Effector memory CD8-positive, alpha-beta T cell (primary cell): ENCODE measurements at regions not wholly inside any gene's neighbourhood (a gene's known extent, or its start where the extent isn't known, plus 50 kb on each side); places are given as distances from the start of the nearest gene placed in this dataset.

Source experiments
- ATAC-seq: fragments of 150-1000 bp; cut with Tn5 transposase; replicated peaks from 2 replicates; pipeline ENCODE4 v1.10.0; 2021; ENCODE audit warnings: mild to moderate bottlenecking, moderate library complexity
- DNase-seq, 3 experiments: peaks; one replicate each; pipeline ENCODE4 v3.0.0; 2021
- H3K27ac Mint-ChIP-seq, 2 donors: one replicate each; pipeline ENCODE4 v1.8.0; 2022; ENCODE audit warnings: mild to moderate bottlenecking in 2 of 2, mixed read lengths in 2 of 2, moderate library complexity in 2 of 2
- H3K27me3 Mint-ChIP-seq, 2 donors: one replicate each; pipeline ENCODE4 v1.8.0; 2022; ENCODE audit warnings: mixed read lengths in 2 of 2
- H3K36me3 Mint-ChIP-seq: one replicate; pipeline ENCODE4 v1.8.0; 2022; ENCODE audit warnings: mild to moderate bottlenecking, moderate library complexity, mixed read lengths; ENCODE audit not compliant: insufficient read depth
- H3K4me1 Mint-ChIP-seq, 2 donors: one replicate each; pipeline ENCODE4 v1.8.0; 2022; ENCODE audit warnings: low read depth in 2 of 2, mixed read lengths in 2 of 2
- H3K4me3 Mint-ChIP-seq, 2 donors: one replicate each; pipeline ENCODE4 v1.8.0; 2022; ENCODE audit warnings: mild to moderate bottlenecking in 2 of 2, mixed read lengths in 2 of 2, moderate library complexity in 2 of 2
- H3K9me3 Mint-ChIP-seq, 2 donors: one replicate each; pipeline ENCODE4 v1.8.0; 2022; ENCODE audit warnings: mixed read lengths in 2 of 2

GRCh38 chr3:118466795-118467330, 567.8 kb downstream of the IGSF11 start:
- Mint-ChIP-seq H3K27ac (no peak overlapping the region), H3K4me1 (no peaks in the 10 kb centered on the region), H3K27me3 (no peaks in the 10 kb centered on the region), H3K36me3 (no peaks in the 10 kb centered on the region), H3K4me3 (no peak overlapping the region), H3K9me3 (peaks cover 1 to 9% of the 10 kb centered on the region in 2 donors)
- ATAC-seq, result no peak
- no peak for DNase-seq

- no peak for DNase-seq
- H3K9me3 Mint-ChIP-seq, result peaks cover 8 to 10% of the 10 kb centered on the region in 2 donors
- ATAC-seq, result no peak
- H3K4me1 Mint-ChIP-seq, result no peaks in the 10 kb centered on the region
- H3K27ac Mint-ChIP-seq, result no peak overlapping the region
- H3K4me3 Mint-ChIP-seq, result no peak overlapping the region
- H3K36me3 Mint-ChIP-seq, result no peaks in the 10 kb centered on the region
- no peaks in the 10 kb centered on the region for H3K27me3 Mint-ChIP-seq
These were observed 565.8 kb downstream of the IGSF11 start for GRCh38 chr3:118468801-118469200.

GRCh38 chr3:118472586-118472985, 562.1 kb downstream of the IGSF11 start:
- no peak overlapping the region for H3K4me3 Mint-ChIP-seq
- H3K9me3 Mint-ChIP-seq, result peaks cover 8 to 10% of the 10 kb centered on the region in 2 donors
- DNase-seq (no peak), ATAC-seq (no peak)
- H3K36me3 Mint-ChIP-seq, result no peaks in the 10 kb centered on the region
- H3K27ac Mint-ChIP-seq, result no peak overlapping the region
- H3K27me3 Mint-ChIP-seq, result no peaks in the 10 kb centered on the region
- no peaks in the 10 kb centered on the region for H3K4me1 Mint-ChIP-seq

GRCh38 chr3:118473343-118473742, 561.3 kb downstream of the IGSF11 start:
- Mint-ChIP-seq H3K4me3 (no peak overlapping the region), H3K4me1 (no peaks in the 10 kb centered on the region), H3K27ac (no peak overlapping the region), H3K36me3 (no peaks in the 10 kb centered on the region), H3K27me3 (no peaks in the 10 kb centered on the region), H3K9me3 (peaks cover 8 to 10% of the 10 kb centered on the region in 2 donors)
- ATAC-seq, result no peak
- no peak for DNase-seq

- no peak for DNase-seq
- no peaks in the 10 kb centered on the region for H3K27me3 Mint-ChIP-seq
- peaks cover 0 to 10% of the 10 kb centered on the region in 2 donors for H3K9me3 Mint-ChIP-seq
- no peaks in the 10 kb centered on the region for H3K4me1 Mint-ChIP-seq
- H3K36me3 Mint-ChIP-seq, result no peaks in the 10 kb centered on the region
- H3K4me3 Mint-ChIP-seq, result no peak overlapping the region
- no peak for ATAC-seq
- H3K27ac Mint-ChIP-seq, result no peak overlapping the region
These were observed 557.6 kb downstream of the IGSF11 start for GRCh38 chr3:118476885-118477618.

- DNase-seq (no peak), ATAC-seq (no peak)
- Mint-ChIP-seq H3K9me3 (peaks cover 0 to 8% of the 10 kb centered on the region in 2 donors), H3K4me3 (no peak overlapping the region), H3K4me1 (no peaks in the 10 kb centered on the region), H3K27ac (no peak overlapping the region), H3K36me3 (no peaks in the 10 kb centered on the region), H3K27me3 (no peaks in the 10 kb centered on the region)
These were observed 556.9 kb downstream of the IGSF11 start for GRCh38 chr3:118477768-118478167.

GRCh38 chr3:118478706-118479276, 555.9 kb downstream of the IGSF11 start:
- DNase-seq (no peak), ATAC-seq (no peak)
- no peak overlapping the region for H3K27ac Mint-ChIP-seq
- H3K4me3 Mint-ChIP-seq, result no peak overlapping the region
- no peaks in the 10 kb centered on the region for H3K36me3 Mint-ChIP-seq
- peaks cover 0 to 5% of the 10 kb centered on the region in 2 donors for H3K9me3 Mint-ChIP-seq
- no peaks in the 10 kb centered on the region for H3K27me3 Mint-ChIP-seq
- H3K4me1 Mint-ChIP-seq, result no peaks in the 10 kb centered on the region

- Mint-ChIP-seq H3K27ac (no peak overlapping the region), H3K4me3 (no peak overlapping the region), H3K36me3 (no peaks in the 10 kb centered on the region), H3K9me3 (peaks cover 0 to 3% of the 10 kb centered on the region in 2 donors), H3K4me1 (no peaks in the 10 kb centered on the region), H3K27me3 (no peaks in the 10 kb centered on the region)
- ATAC-seq (no peak), DNase-seq (no peak)
These were observed 555.3 kb downstream of the IGSF11 start for GRCh38 chr3:118479376-118479775.

- H3K4me3 Mint-ChIP-seq, result no peak overlapping the region
- no peak for DNase-seq
- peaks cover 0 to 3% of the 10 kb centered on the region in 2 donors for H3K9me3 Mint-ChIP-seq
- no peaks in the 10 kb centered on the region for H3K4me1 Mint-ChIP-seq
- H3K36me3 Mint-ChIP-seq, result no peaks in the 10 kb centered on the region
- no peaks in the 10 kb centered on the region for H3K27me3 Mint-ChIP-seq
- no peak for ATAC-seq
- no peak overlapping the region for H3K27ac Mint-ChIP-seq
These were observed 554.4 kb downstream of the IGSF11 start for GRCh38 chr3:118480101-118480860.

GRCh38 chr3:118485693-118486092, 549.0 kb downstream of the IGSF11 start:
- Mint-ChIP-seq H3K4me1 (no peaks in the 10 kb centered on the region), H3K27me3 (no peaks in the 10 kb centered on the region), H3K27ac (no peak overlapping the region), H3K36me3 (no peaks in the 10 kb centered on the region), H3K9me3 (peaks cover 10 to 33% of the 10 kb centered on the region in 2 donors), H3K4me3 (no peak overlapping the region)
- DNase-seq (no peak), ATAC-seq (no peak)

- no peak overlapping the region for H3K27ac Mint-ChIP-seq
- no peak for DNase-seq
- no peaks in the 10 kb centered on the region for H3K27me3 Mint-ChIP-seq
These were observed 546.9 kb downstream of the IGSF11 start for GRCh38 chr3:118487734-118488133.

GRCh38 chr3:118488732-118489131, 545.9 kb downstream of the IGSF11 start:
- Mint-ChIP-seq H3K4me3 (no peak overlapping the region), H3K9me3 (peaks cover 6 to 35% of the 10 kb centered on the region in 2 donors), H3K27ac (no peak overlapping the region), H3K4me1 (no peaks in the 10 kb centered on the region), H3K36me3 (no peaks in the 10 kb centered on the region), H3K27me3 (no peaks in the 10 kb centered on the region)
- ATAC-seq (no peak), DNase-seq (no peak)

More at GRCh38 chr3:118487734-118488133, 546.9 kb downstream of the IGSF11 start:
- Mint-ChIP-seq H3K9me3 (peaks cover 8 to 35% of the 10 kb centered on the region in 2 donors), H3K4me3 (no peak overlapping the region), H3K36me3 (no peaks in the 10 kb centered on the region), H3K4me1 (no peaks in the 10 kb centered on the region)
- ATAC-seq, result no peak

- H3K4me3 Mint-ChIP-seq, result no peak overlapping the region
- H3K36me3 Mint-ChIP-seq, result no peaks in the 10 kb centered on the region
- H3K27me3 Mint-ChIP-seq, result no peaks in the 10 kb centered on the region
- DNase-seq, result no peak
- H3K27ac Mint-ChIP-seq, result no peak overlapping the region
- H3K4me1 Mint-ChIP-seq, result no peaks in the 10 kb centered on the region
- peaks cover 0 to 7% of the 10 kb centered on the region in 2 donors for H3K9me3 Mint-ChIP-seq
- ATAC-seq, result no peak
These were observed 539.4 kb downstream of the IGSF11 start for GRCh38 chr3:118495206-118495605.
